ENCODE measurements at regions not wholly inside any gene's neighbourhood (a gene's known extent, or its start where the extent isn't known, plus 50 kb on each side); places are given as distances from the start of the nearest gene placed in this dataset.

GRCh38 chr5:132136906-132137305 lies 63.3 kb downstream of the CSF2 start (continued):
- TF ChIP-seq CREB5 (CRISPR knock-in tag; IDR thresholded peaks at IDR 0.05; ENCODE audit: low read depth) (no peak), TSHZ2 (CRISPR knock-in tag; IDR thresholded peaks at IDR 0.05) (no peak)

- TF ChIP-seq ARNTL (CRISPR knock-in tag; IDR thresholded peaks at IDR 0.05; ENCODE audit: borderline replicate concordance, low read depth): no peak
- no peak for TF ChIP-seq TSHZ2 (CRISPR knock-in tag; IDR thresholded peaks at IDR 0.05)
- no peak for TF ChIP-seq TCF4 (CRISPR knock-in tag; IDR thresholded peaks at IDR 0.05; ENCODE audit: borderline replicate concordance)
- TF ChIP-seq PATZ1 (CRISPR knock-in tag; IDR thresholded peaks at IDR 0.05; ENCODE audit: borderline replicate concordance): no peak
- no peak for TF ChIP-seq ZC3H10 (CRISPR knock-in tag; IDR thresholded peaks at IDR 0.05)
- TF ChIP-seq ZNF565 (CRISPR knock-in tag; conservative IDR thresholded peaks at IDR 0.05; ENCODE audit: low read depth): no peak
- TF ChIP-seq CREB5 (CRISPR knock-in tag; IDR thresholded peaks at IDR 0.05; ENCODE audit: low read depth): no peak
- no peak for TF ChIP-seq ISL1 (CRISPR knock-in tag; IDR thresholded peaks at IDR 0.05)
- TF ChIP-seq CSRNP3 (CRISPR knock-in tag; IDR thresholded peaks at IDR 0.05): no peak
- TF ChIP-seq BACH2 (CRISPR knock-in tag; IDR thresholded peaks at IDR 0.05; ENCODE audit: borderline replicate concordance): no peak
- TF ChIP-seq OSR1 (CRISPR knock-in tag; IDR thresholded peaks at IDR 0.05): no peak
- TF ChIP-seq TOX (CRISPR knock-in tag; IDR thresholded peaks at IDR 0.05; ENCODE audit: borderline replicate concordance): no peak
- no peak for ATAC-seq
Measured at GRCh38 chr5:132138260-132138659, 64.7 kb downstream of the CSF2 start.

Measured in SK-N-SH treated with all-trans-retinoic acid at 6 μM for 48 hours (cell line).